ENCODE measurements at regions not wholly inside any gene's neighbourhood (a gene's known extent, or its start where the extent isn't known, plus 50 kb on each side); places are given as distances from the start of the nearest gene placed in this dataset.
"Not testable (repeated sequence)": the region's sequence is repeated elsewhere in the genome, so short reads cannot be mapped to it uniquely, and the experiment has no call there.

GRCh38 chr11:15347969-15348734 is 233.4 kb downstream of the INSC start:
- intact Hi-C loops (cut with DNase I; ENCODE audit: low total_unique reads): no loop called here
- H3K4me3 ChIP-seq: no peak overlapping the region
- no peaks in the 10 kb centered on the region for H3K4me1 ChIP-seq
- H3K27ac ChIP-seq: no peak overlapping the region
- no peaks in the 10 kb centered on the region for H3K36me3 ChIP-seq (ENCODE audit: low read depth, missing control alignments)
- TF ChIP-seq CTCF (IDR thresholded peaks at IDR 0.05): no peak
- 82 to 88% methylated on average over 2 of the region's 2 CpGs for WGBS, 2 donors
- H3K27me3 ChIP-seq: no peaks in the 10 kb centered on the region
- no peaks in the 10 kb centered on the region for H3K9me3 ChIP-seq
- no peak for DNase-seq

GRCh38 chr11:15349413-15349812 is 234.7 kb downstream of the INSC start:
- H3K36me3 ChIP-seq (ENCODE audit: low read depth, missing control alignments): no peaks in the 10 kb centered on the region

DNA sequence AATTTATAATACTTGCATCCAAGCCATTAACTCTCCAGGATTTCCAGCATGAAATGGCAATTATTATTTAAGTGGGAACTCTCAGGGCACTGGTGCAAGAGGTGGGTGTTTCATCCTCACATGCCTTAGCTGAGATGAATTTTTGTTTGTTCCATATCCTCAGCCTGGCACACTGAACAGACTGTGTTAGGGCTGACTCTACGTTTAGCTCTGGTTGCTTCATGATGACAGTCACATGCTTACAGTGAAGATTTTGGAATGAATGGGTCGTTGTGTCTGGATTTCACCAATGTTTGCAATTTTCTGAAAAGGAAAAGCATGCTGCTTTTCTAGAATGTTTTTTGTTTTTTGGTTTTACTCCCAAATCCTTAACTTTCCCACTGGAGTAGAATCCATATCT is 246.6 kb downstream of the INSC start:
- 89 to 93% methylated on average over 2 of the region's 2 CpGs for WGBS, 2 donors

More at GRCh38 chr11:15349413-15349812, 234.7 kb downstream of the INSC start:
- no peaks in the 10 kb centered on the region for H3K27me3 ChIP-seq
- intact Hi-C loops (cut with DNase I; ENCODE audit: low total_unique reads): no loop called here
- TF ChIP-seq CTCF (IDR thresholded peaks at IDR 0.05) (no peak), POLR2A (IDR thresholded peaks at IDR 0.05) (no peak)
- no peaks in the 10 kb centered on the region for H3K9me3 ChIP-seq
- 33 to 36% methylated on average over 1 of the region's 1 CpG for WGBS, 2 donors
- no peaks in the 10 kb centered on the region for H3K4me1 ChIP-seq
- no peak overlapping the region for H3K4me3 ChIP-seq
- no peak for DNase-seq
- no peak overlapping the region for H3K27ac ChIP-seq

DNA sequence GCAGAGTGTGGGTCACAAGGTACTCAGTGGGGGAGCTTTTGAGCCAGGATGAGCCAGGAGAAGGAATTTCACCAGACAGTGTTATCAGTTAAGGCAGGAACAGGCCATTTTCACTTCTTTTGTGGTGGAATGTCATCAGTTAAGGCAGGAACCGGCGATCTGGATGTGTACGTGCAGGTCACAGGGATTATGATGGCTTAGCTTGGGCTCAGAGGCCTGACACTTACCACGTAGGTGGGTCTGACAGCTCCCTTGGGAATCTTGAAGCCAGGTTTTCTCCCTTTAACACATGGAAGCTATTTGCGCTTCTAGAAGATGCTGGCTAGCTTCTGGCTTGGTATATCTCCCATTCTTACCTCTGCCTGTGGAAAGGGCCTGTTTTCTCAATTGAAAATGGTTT is 250.6 kb downstream of the INSC start:
- DNase-seq, H3K4me3 ChIP-seq: not testable (repeated sequence)
- 72 to 87% methylated on average over 5 of the region's 5 CpGs for WGBS, 2 donors

More for the DNA sequence above, 246.6 kb downstream of the INSC start:
- no peaks in the 10 kb centered on the region for H3K9me3 ChIP-seq
- intact Hi-C loops (cut with DNase I; ENCODE audit: low total_unique reads): no loop called here
- H3K36me3 ChIP-seq (ENCODE audit: low read depth, missing control alignments): no peaks in the 10 kb centered on the region
- H3K4me1 ChIP-seq: no peaks in the 10 kb centered on the region
- DNase-seq: no peak
- no peak overlapping the region for H3K4me3 ChIP-seq
- TF ChIP-seq POLR2A (IDR thresholded peaks at IDR 0.05) (no peak), CTCF (IDR thresholded peaks at IDR 0.05) (no peak)
- no peaks in the 10 kb centered on the region for H3K27me3 ChIP-seq
- H3K27ac ChIP-seq: no peak overlapping the region

GRCh38 chr11:15367695-15368094 is 253.0 kb downstream of the INSC start:
- WGBS, 2 donors: 51 to 53% methylated on average over 6 of the region's 6 CpGs
- TF ChIP-seq POLR2A (IDR thresholded peaks at IDR 0.05): no peak
- TF ChIP-seq CTCF (IDR thresholded peaks at IDR 0.05): no peak
- H3K4me1 ChIP-seq: no peaks in the 10 kb centered on the region
- no peaks in the 10 kb centered on the region for H3K27me3 ChIP-seq
- no peak overlapping the region for H3K27ac ChIP-seq
- DNase-seq: no peak
- no peaks in the 10 kb centered on the region for H3K36me3 ChIP-seq (ENCODE audit: low read depth, missing control alignments)
- intact Hi-C loops (cut with DNase I; ENCODE audit: low total_unique reads): no loop called here
- no peaks in the 10 kb centered on the region for H3K9me3 ChIP-seq
- no peak overlapping the region for H3K4me3 ChIP-seq

More for the DNA sequence above, 250.6 kb downstream of the INSC start:
- intact Hi-C loops (cut with DNase I; ENCODE audit: low total_unique reads); H3K27me3 ChIP-seq; H3K4me1 ChIP-seq; H3K27ac ChIP-seq; H3K36me3 ChIP-seq (ENCODE audit: low read depth, missing control alignments); H3K9me3 ChIP-seq: not testable (repeated sequence)
